ENCODE measurements at regions not wholly inside any gene's neighbourhood (a gene's known extent, or its start where the extent isn't known, plus 50 kb on each side); places are given as distances from the start of the nearest gene placed in this dataset.

DNA sequence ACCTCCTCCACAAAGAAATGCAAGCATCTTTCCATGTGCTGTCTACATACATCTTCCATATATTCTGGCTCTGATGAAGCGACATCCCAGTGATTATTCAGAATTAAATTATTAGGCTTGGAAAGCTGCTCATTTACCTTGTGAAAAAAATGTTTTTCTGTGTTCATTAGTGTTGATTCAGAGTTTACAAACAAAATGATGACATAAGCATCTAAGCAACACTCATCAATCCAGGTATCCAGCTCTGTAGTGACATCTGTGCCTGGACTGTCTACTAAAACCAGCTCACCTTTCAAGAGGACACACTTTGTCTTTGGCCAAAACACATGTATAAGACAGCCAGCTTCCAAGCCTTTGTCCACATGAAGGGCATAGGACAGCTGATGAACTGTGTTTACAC is 51.1 kb upstream of the SPATA31C2 start:
- H3K27ac ChIP-seq = no peak overlapping the region
- no peaks in the 10 kb centered on the region for H3K36me3 ChIP-seq
- peaks cover 0 to 4% of the 10 kb centered on the region in 2 donors for H3K4me1 ChIP-seq
- 92 to 97% methylated on average over 1 of the region's 1 CpG for WGBS, 2 donors
- no peaks in the 10 kb centered on the region for H3K9me3 ChIP-seq
- no peaks in the 10 kb centered on the region for H3K27me3 ChIP-seq
- TF ChIP-seq, protein P1, sequence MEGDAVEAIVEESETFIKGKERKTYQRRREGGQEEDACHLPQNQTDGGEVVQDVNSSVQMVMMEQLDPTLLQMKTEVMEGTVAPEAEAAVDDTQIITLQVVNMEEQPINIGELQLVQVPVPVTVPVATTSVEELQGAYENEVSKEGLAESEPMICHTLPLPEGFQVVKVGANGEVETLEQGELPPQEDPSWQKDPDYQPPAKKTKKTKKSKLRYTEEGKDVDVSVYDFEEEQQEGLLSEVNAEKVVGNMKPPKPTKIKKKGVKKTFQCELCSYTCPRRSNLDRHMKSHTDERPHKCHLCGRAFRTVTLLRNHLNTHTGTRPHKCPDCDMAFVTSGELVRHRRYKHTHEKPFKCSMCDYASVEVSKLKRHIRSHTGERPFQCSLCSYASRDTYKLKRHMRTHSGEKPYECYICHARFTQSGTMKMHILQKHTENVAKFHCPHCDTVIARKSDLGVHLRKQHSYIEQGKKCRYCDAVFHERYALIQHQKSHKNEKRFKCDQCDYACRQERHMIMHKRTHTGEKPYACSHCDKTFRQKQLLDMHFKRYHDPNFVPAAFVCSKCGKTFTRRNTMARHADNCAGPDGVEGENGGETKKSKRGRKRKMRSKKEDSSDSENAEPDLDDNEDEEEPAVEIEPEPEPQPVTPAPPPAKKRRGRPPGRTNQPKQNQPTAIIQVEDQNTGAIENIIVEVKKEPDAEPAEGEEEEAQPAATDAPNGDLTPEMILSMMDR (IDR thresholded peaks at IDR 0.05) = no peak
- no peak for TF ChIP-seq POLR2A (IDR thresholded peaks at IDR 0.05)
- DNase-seq = no peak
- H3K4me3 ChIP-seq (replicated peaks in 1 of 3) = no peak overlapping the region
- intact Hi-C loops (cut with DNase I) = no loop called here

Data from thyroid gland (tissue), 4 donors.